Mucosa of rectum (tissue), 2 donors: ENCODE measurements at regions not wholly inside any gene's neighbourhood (a gene's known extent, or its start where the extent isn't known, plus 50 kb on each side); places are given as distances from the start of the nearest gene placed in this dataset.
"Not testable (repeated sequence)": the region's sequence is repeated elsewhere in the genome, so short reads cannot be mapped to it uniquely, and the experiment has no call there.

Experiments
- H3K27ac ChIP-seq, 2 donors: one replicate each; pipeline ENCODE4 v1.7.0; 2013; ENCODE audit warnings: inconsistent platforms in 2 of 2, low read depth in 2 of 2, low read length in 2 of 2
- H3K27me3 ChIP-seq, 2 donors: one replicate each; pipeline ENCODE4 v1.7.0; 2013; ENCODE audit warnings: low read length in 2 of 2; ENCODE audit not compliant: control insufficient read depth in 2 of 2, insufficient read depth in 2 of 2
- H3K36me3 ChIP-seq, 2 donors: one replicate each; pipeline ENCODE4 v1.7.0; 2013; ENCODE audit warnings: low read length in 2 of 2; ENCODE audit not compliant: control insufficient read depth in 2 of 2, insufficient read depth in 2 of 2
- H3K4me1 ChIP-seq, 2 donors: one replicate each; pipeline ENCODE4 v1.7.0; 2013; ENCODE audit warnings: low read length in 2 of 2, mild to moderate bottlenecking in 1 of 2; ENCODE audit not compliant: control insufficient read depth in 2 of 2, insufficient read depth in 2 of 2
- H3K4me3 ChIP-seq, 2 donors: one replicate each; pipeline ENCODE4 v1.7.0; 2013; ENCODE audit warnings: low read length in 2 of 2
- H3K9ac ChIP-seq, 2 donors: one replicate each; pipeline ENCODE4 v1.7.0; 2013; ENCODE audit warnings: low read length in 2 of 2, low read depth in 1 of 2, mild to moderate bottlenecking in 1 of 2
- H3K9me3 ChIP-seq, 2 donors: one replicate each; pipeline ENCODE4 v1.7.0; 2013; ENCODE audit warnings: low read length in 2 of 2; ENCODE audit not compliant: control insufficient read depth in 2 of 2
- donor health status: healthy.
- donor health status: Normal muscosa, but diverticular disease.

- Histone ChIP-seq H3K36me3 (no peaks in the 10 kb centered on the region), H3K4me3 (no peak overlapping the region), H3K4me1 (no peaks in the 10 kb centered on the region), H3K27ac (no peak overlapping the region), H3K9me3 (no peaks in the 10 kb centered on the region), H3K27me3 (no peaks in the 10 kb centered on the region), H3K9ac (no peak overlapping the region)
These were observed 94.7 kb upstream of the OR4E1 start for GRCh38 chr14:21768116-21768874.

GRCh38 chr14:21760360-21760759 is 86.7 kb upstream of the OR4E1 start:
- H3K9me3 ChIP-seq, H3K9ac ChIP-seq, H3K4me3 ChIP-seq, H3K27me3 ChIP-seq, H3K27ac ChIP-seq, H3K4me1 ChIP-seq, H3K36me3 ChIP-seq: not testable (repeated sequence)

GRCh38 chr14:21749306-21749868 is 75.8 kb upstream of the OR4E1 start:
- Histone ChIP-seq H3K27ac (no peak overlapping the region), H3K4me3 (no peak overlapping the region), H3K9me3 (no peaks in the 10 kb centered on the region), H3K36me3 (no peaks in the 10 kb centered on the region), H3K27me3 (no peaks in the 10 kb centered on the region), H3K9ac (no peak overlapping the region), H3K4me1 (no peaks in the 10 kb centered on the region)

GRCh38 chr14:21748869-21749303 is 75.3 kb upstream of the OR4E1 start:
- H3K36me3 ChIP-seq, result no peaks in the 10 kb centered on the region
- H3K27ac ChIP-seq, result no peak overlapping the region
- H3K4me3 ChIP-seq, result no peak overlapping the region
- H3K9ac ChIP-seq, result no peak overlapping the region
- H3K4me1 ChIP-seq, result no peaks in the 10 kb centered on the region
- H3K9me3 ChIP-seq, result no peaks in the 10 kb centered on the region
- H3K27me3 ChIP-seq, result no peaks in the 10 kb centered on the region

GRCh38 chr14:21735639-21736307 is 62.2 kb upstream of the OR4E1 start:
- Histone ChIP-seq H3K27me3 (peaks cover 2 to 10% of the 10 kb centered on the region in 2 donors), H3K9ac (no peak overlapping the region), H3K36me3 (no peaks in the 10 kb centered on the region)

GRCh38 chr14:21735200-21735599 is 61.6 kb upstream of the OR4E1 start:
- no peaks in the 10 kb centered on the region for H3K9me3 ChIP-seq
- no peaks in the 10 kb centered on the region for H3K36me3 ChIP-seq
- H3K27me3 ChIP-seq, result peaks cover 0 to 10% of the 10 kb centered on the region in 2 donors
- no peak overlapping the region for H3K4me3 ChIP-seq
- no peaks in the 10 kb centered on the region for H3K4me1 ChIP-seq
- H3K9ac ChIP-seq, result no peak overlapping the region
- no peak overlapping the region for H3K27ac ChIP-seq

More at GRCh38 chr14:21735639-21736307, 62.2 kb upstream of the OR4E1 start:
- Histone ChIP-seq H3K4me1 (no peaks in the 10 kb centered on the region), H3K4me3 (no peak overlapping the region), H3K9me3 (no peaks in the 10 kb centered on the region), H3K27ac (no peak overlapping the region)

GRCh38 chr14:21734457-21735074 is 60.9 kb upstream of the OR4E1 start:
- no peaks in the 10 kb centered on the region for H3K9me3 ChIP-seq
- no peaks in the 10 kb centered on the region for H3K36me3 ChIP-seq
- peaks cover 0 to 10% of the 10 kb centered on the region in 2 donors for H3K27me3 ChIP-seq
- H3K27ac ChIP-seq, result no peak overlapping the region
- no peak overlapping the region for H3K9ac ChIP-seq
- no peak overlapping the region for H3K4me3 ChIP-seq
- no peaks in the 10 kb centered on the region for H3K4me1 ChIP-seq

GRCh38 chr14:21729703-21730233 is 56.1 kb upstream of the OR4E1 start:
- no peak overlapping the region for H3K27ac ChIP-seq
- H3K36me3 ChIP-seq, result no peaks in the 10 kb centered on the region
- H3K9ac ChIP-seq, result no peak overlapping the region
- no peaks in the 10 kb centered on the region for H3K4me1 ChIP-seq
- H3K27me3 ChIP-seq, result no peaks in the 10 kb centered on the region
- H3K4me3 ChIP-seq, result no peak overlapping the region
- H3K9me3 ChIP-seq, result no peaks in the 10 kb centered on the region

- no peak overlapping the region for H3K4me3 ChIP-seq
- peaks cover 0 to 6% of the 10 kb centered on the region in 2 donors for H3K4me1 ChIP-seq
- H3K36me3 ChIP-seq, result no peaks in the 10 kb centered on the region
- H3K27ac ChIP-seq, result no peak overlapping the region
- no peak overlapping the region for H3K9ac ChIP-seq
- H3K9me3 ChIP-seq, result no peaks in the 10 kb centered on the region
- H3K27me3 ChIP-seq, result no peaks in the 10 kb centered on the region
These were observed 51.6 kb upstream of the OR4E1 start for GRCh38 chr14:21725250-21725649.
